HG03439 (cell line): ENCODE measurements at regions not wholly inside any gene's neighbourhood (a gene's known extent, or its start where the extent isn't known, plus 50 kb on each side); places are given as distances from the start of the nearest gene placed in this dataset.
"Not testable (repeated sequence)": the region's sequence is repeated elsewhere in the genome, so short reads cannot be mapped to it uniquely, and the experiment has no call there.

Experiments
- ATAC-seq: cut with Tn5 transposase; IDR thresholded peaks from one replicate; pipeline ENCODE4 v1.9.1; 2021; ENCODE audit warnings: mild to moderate bottlenecking, moderate library complexity; ENCODE audit not compliant: unreplicated experiment

GRCh38 chr6:67804808-67805207 lies 830.3 kb upstream of the ADGRB3 start:
- not testable (repeated sequence) for ATAC-seq

GRCh38 chr6:67802771-67803170 lies 832.3 kb upstream of the ADGRB3 start:
- ATAC-seq, result no peak

- no peak for ATAC-seq
These were observed 842.1 kb upstream of the ADGRB3 start for GRCh38 chr6:67792996-67793395.

- no peak for ATAC-seq
These were observed 844.5 kb upstream of the ADGRB3 start for GRCh38 chr6:67790569-67790968.

- not testable (repeated sequence) for ATAC-seq
These were observed 848.0 kb upstream of the ADGRB3 start for GRCh38 chr6:67787119-67787518.

GRCh38 chr6:67779876-67780275 lies 855.2 kb upstream of the ADGRB3 start:
- ATAC-seq, result no peak

- ATAC-seq, result no peak
These were observed 859.7 kb upstream of the ADGRB3 start for GRCh38 chr6:67775333-67775732.

GRCh38 chr6:67768972-67769371 lies 866.1 kb upstream of the ADGRB3 start:
- ATAC-seq, result no peak

- not testable (repeated sequence) for ATAC-seq
These were observed 867.8 kb upstream of the ADGRB3 start for GRCh38 chr6:67767046-67767822.

GRCh38 chr6:67766057-67766456 lies 869.0 kb upstream of the ADGRB3 start:
- ATAC-seq, result no peak

- ATAC-seq, result no peak
These were observed 876.1 kb upstream of the ADGRB3 start for GRCh38 chr6:67759001-67759400.

GRCh38 chr6:67757465-67758033 lies 877.5 kb upstream of the ADGRB3 start:
- no peak for ATAC-seq

GRCh38 chr6:67748521-67748920 lies 886.6 kb upstream of the ADGRB3 start:
- no peak for ATAC-seq

- ATAC-seq, result no peak
These were observed 898.3 kb upstream of the ADGRB3 start for GRCh38 chr6:67736816-67737215.

GRCh38 chr6:67736161-67736560 lies 898.9 kb upstream of the ADGRB3 start:
- no peak for ATAC-seq

GRCh38 chr6:67735623-67736022 lies 899.5 kb upstream of the ADGRB3 start:
- ATAC-seq, result no peak

GRCh38 chr6:67722861-67723261 lies 912.2 kb upstream of the ADGRB3 start:
- ATAC-seq, result no peak

- ATAC-seq, result no peak
These were observed 917.8 kb upstream of the ADGRB3 start for GRCh38 chr6:67717281-67717680.

GRCh38 chr6:67706388-67706787 lies 928.7 kb upstream of the ADGRB3 start:
- ATAC-seq, result no peak

- ATAC-seq, result no peak
These were observed 936.5 kb upstream of the ADGRB3 start for GRCh38 chr6:67698534-67698933.

- no peak for ATAC-seq
These were observed 941.0 kb upstream of the ADGRB3 start for GRCh38 chr6:67694127-67694526.

GRCh38 chr6:67689329-67689728 lies 945.8 kb upstream of the ADGRB3 start:
- no peak for ATAC-seq

- no peak for ATAC-seq
These were observed 947.7 kb upstream of the ADGRB3 start for GRCh38 chr6:67687396-67687795.
